Upper lobe of right lung (tissue), 1 donor: ENCODE measurements at regions not wholly inside any gene's neighbourhood (a gene's known extent, or its start where the extent isn't known, plus 50 kb on each side); places are given as distances from the start of the nearest gene placed in this dataset.

Experiments used
- ATAC-seq: fragments of 200-7000 bp; cut with Tn5 transposase; one replicate; pipeline ENCODE4 v1.9.1; 2020; ENCODE audit warnings: mild to moderate bottlenecking, moderate library complexity
- DNase-seq: peaks from one replicate; pipeline ENCODE4 v3.0.0-alpha.2; 2020
- H3K27ac ChIP-seq: fragments of 200-600 bp; one replicate; pipeline ENCODE4 v1.8.0; 2022
- H3K27me3 ChIP-seq: fragments of 200-600 bp; one replicate; pipeline ENCODE4 v1.8.0; 2022; ENCODE audit warnings: mild to moderate bottlenecking
- H3K36me3 ChIP-seq: fragments of 200-600 bp; one replicate; pipeline ENCODE4 v1.8.0; 2022
- H3K4me1 ChIP-seq: fragments of 200-600 bp; one replicate; pipeline ENCODE4 v1.8.0; 2022
- H3K4me3 ChIP-seq: fragments of 200-600 bp; one replicate; pipeline ENCODE4 v1.8.0; 2022; ENCODE audit warnings: mild to moderate bottlenecking
- H3K9me3 ChIP-seq: fragments of 200-600 bp; one replicate; pipeline ENCODE4 v1.8.0; 2022
- intact Hi-C: fragments of 100-400 bp; cut with DNase I; formaldehyde crosslinking; loops from one replicate; pipeline ENCODE4 v1.11.0; 2022
- TF ChIP-seq, protein P1 (sequence below): fragments of 200-600 bp; IDR thresholded peaks from one replicate; pipeline ENCODE4 v1.8.0; 2022; ENCODE audit warnings: antibody characterized with exemption
- donor health status: DM: no; HTN: yes; CAD: no; lungs with severe emphysema.

DNA sequence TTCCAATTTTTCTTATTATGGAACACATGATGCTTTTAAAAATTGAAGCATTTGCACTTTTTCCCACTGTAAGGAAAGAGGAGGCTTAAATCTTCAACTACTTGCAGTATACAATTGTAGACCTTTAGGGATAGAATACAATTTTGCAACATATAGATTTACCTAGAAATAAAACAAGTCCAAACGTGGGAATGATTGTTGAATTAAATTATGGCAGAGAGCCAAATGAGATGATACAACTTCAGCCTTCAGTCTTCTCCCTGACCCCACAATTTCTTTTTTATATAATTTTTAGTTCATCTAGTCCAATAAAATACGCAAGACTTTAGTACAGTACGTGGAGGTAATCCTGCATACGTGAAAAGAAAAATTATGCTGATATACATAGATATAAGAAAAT is 666.5 kb downstream of the SLC16A7 start:
- Histone ChIP-seq H3K9me3 (no peaks in the 10 kb centered on the region), H3K4me1 (no peaks in the 10 kb centered on the region), H3K27ac (no peak overlapping the region), H3K27me3 (no peaks in the 10 kb centered on the region), H3K4me3 (no peak overlapping the region), H3K36me3 (no peaks in the 10 kb centered on the region)
- DNase-seq (no peak), ATAC-seq (no peak)
- TF ChIP-seq, protein P1, sequence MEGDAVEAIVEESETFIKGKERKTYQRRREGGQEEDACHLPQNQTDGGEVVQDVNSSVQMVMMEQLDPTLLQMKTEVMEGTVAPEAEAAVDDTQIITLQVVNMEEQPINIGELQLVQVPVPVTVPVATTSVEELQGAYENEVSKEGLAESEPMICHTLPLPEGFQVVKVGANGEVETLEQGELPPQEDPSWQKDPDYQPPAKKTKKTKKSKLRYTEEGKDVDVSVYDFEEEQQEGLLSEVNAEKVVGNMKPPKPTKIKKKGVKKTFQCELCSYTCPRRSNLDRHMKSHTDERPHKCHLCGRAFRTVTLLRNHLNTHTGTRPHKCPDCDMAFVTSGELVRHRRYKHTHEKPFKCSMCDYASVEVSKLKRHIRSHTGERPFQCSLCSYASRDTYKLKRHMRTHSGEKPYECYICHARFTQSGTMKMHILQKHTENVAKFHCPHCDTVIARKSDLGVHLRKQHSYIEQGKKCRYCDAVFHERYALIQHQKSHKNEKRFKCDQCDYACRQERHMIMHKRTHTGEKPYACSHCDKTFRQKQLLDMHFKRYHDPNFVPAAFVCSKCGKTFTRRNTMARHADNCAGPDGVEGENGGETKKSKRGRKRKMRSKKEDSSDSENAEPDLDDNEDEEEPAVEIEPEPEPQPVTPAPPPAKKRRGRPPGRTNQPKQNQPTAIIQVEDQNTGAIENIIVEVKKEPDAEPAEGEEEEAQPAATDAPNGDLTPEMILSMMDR = no peak
- intact Hi-C loops = no loop called here

DNA sequence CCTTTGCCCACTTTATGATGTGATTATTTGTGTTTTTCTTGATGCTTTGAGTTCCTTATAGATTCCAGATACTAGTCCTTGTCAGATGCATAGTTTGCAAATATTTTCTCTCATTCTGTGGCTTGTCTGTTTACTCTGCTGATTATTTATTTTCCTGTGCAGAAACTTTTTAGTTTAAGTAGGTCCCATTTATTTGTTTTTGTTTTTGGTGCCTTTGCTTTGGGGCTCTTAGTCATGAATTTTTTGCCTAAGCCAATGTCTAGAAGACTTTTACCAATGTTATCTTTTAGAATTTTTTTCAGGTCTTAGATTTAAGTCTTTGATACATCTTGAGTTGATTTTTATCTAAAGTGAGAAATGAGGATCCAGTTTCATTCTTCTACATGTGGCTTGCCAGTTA is 667.3 kb downstream of the SLC16A7 start:
- H3K4me3 ChIP-seq = no peak overlapping the region
- no peak for DNase-seq
- no peak for ATAC-seq
- H3K27me3 ChIP-seq = no peaks in the 10 kb centered on the region
- intact Hi-C loops = no loop called here
- no peak overlapping the region for H3K27ac ChIP-seq
- H3K9me3 ChIP-seq = no peaks in the 10 kb centered on the region
- no peaks in the 10 kb centered on the region for H3K36me3 ChIP-seq
- TF ChIP-seq, protein P1 = no peak
- H3K4me1 ChIP-seq = no peaks in the 10 kb centered on the region

DNA sequence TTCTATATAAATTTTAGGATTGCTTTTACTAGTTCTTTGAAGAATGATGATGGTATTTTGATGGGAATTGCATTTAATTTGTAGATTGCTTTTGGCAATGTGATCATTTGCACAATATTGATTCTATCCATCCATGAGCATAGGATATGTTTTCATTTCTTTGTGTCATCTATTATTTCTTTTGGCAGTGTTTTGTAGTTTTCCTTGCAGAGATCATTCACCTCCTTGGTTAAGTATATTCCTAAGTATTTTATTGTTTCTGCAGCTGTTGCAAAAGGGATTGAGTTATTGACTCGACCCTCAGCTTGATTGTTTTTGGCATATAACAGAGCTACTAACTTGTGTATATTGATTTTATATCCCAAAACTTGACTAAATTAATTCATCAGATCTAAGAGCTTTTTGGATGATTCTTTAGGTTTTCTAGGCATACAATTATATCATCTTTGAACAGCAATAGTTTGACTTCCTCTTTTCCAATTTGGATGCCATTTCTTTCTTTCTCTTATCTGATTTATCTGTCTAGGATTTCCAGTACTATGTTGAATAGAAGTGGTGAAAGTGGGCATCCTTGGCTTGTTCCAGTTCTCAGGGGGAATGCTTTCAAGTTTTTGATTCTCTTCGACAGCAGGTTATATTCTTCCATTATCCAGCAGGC is 668.1 kb downstream of the SLC16A7 start:
- Histone ChIP-seq H3K27ac (no peak overlapping the region), H3K36me3 (no peaks in the 10 kb centered on the region), H3K4me1 (no peaks in the 10 kb centered on the region), H3K9me3 (no peaks in the 10 kb centered on the region), H3K4me3 (no peak overlapping the region), H3K27me3 (no peaks in the 10 kb centered on the region)
- no peak for ATAC-seq
- TF ChIP-seq, protein P1 = no peak
- no peak for DNase-seq
- intact Hi-C loops = no loop called here

DNA sequence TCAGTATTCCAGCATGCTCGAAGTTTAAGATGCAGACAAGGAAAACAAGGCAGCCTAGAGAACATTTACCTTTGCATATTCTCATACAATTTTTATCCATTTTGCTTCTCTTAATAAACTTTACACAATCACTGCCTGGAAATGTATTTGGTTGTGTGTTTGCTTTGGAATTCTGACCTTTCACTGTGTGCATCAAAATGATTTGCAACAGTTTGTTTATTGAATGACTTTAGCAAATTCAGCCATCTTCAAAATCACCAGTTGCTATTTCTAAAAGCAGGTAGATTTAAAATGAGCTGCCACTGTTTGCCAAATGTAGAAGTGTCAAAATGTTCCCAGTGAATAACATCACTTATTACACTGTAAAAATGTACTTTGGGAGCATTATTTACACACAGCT is 669.9 kb downstream of the SLC16A7 start:
- DNase-seq = no peak
- no peaks in the 10 kb centered on the region for H3K27me3 ChIP-seq
- ATAC-seq = no peak
- no peaks in the 10 kb centered on the region for H3K9me3 ChIP-seq
- no peaks in the 10 kb centered on the region for H3K36me3 ChIP-seq
- H3K27ac ChIP-seq = no peak overlapping the region
- no peak overlapping the region for H3K4me3 ChIP-seq
- intact Hi-C loops = no loop called here
- no peaks in the 10 kb centered on the region for H3K4me1 ChIP-seq
- TF ChIP-seq, protein P1 = no peak

DNA sequence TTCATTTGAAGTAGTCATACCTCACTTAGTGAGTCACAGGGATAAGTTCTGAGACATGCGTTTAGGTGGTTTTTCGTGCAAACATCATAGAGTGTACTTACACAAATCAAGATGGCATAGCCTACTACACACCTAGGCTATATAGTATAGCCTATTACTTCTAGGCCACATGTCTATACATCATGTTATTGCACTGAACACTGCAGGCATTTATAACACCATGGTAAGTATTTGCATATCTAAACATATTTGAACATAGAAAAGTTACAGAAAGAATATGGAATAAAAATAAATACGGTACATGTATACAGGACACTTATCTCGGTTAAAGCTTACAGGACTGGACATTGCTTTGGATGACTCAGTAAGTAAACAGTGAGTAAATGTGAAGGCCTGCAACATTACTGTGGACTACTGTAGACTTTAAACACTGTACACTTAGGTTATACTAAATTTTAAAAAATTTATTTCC is 670.6 kb downstream of the SLC16A7 start:
- Histone ChIP-seq H3K9me3 (no peaks in the 10 kb centered on the region), H3K36me3 (no peaks in the 10 kb centered on the region), H3K27me3 (no peaks in the 10 kb centered on the region), H3K4me1 (no peaks in the 10 kb centered on the region), H3K27ac (no peak overlapping the region), H3K4me3 (no peak overlapping the region)
- intact Hi-C loops = no loop called here
- ATAC-seq (no peak), DNase-seq (no peak)
- TF ChIP-seq, protein P1 = no peak
